Inflammatory macrophage (primary cell): ENCODE measurements at regions not wholly inside any gene's neighbourhood (a gene's known extent, or its start where the extent isn't known, plus 50 kb on each side); places are given as distances from the start of the nearest gene placed in this dataset.
"Not testable (repeated sequence)": the region's sequence is repeated elsewhere in the genome, so short reads cannot be mapped to it uniquely, and the experiment has no call there.

Experiments
- DNase-seq, 2 donors: peaks; one replicate each; pipeline ENCODE4 v3.0.0-alpha.2; 2020 to 2022

DNA sequence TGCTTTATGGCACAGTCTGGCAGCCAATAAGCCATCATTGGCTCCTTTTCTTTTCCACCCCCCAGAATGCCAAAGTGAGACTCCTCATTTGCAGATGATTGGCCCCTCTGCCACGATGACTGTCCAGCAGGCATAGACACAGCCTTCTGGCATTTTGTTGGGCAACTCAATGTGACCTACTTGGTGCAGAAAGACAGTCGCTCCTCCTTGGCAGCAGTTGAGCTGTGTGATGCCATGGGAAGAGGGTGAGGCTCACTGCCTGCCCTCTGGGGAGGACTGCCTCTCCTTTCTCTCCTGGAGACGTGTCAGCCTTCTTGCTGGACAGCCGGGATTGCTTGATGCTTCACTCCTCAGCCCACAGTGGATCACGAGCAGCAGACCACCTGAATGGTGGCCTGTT is 264.9 kb downstream of the C12orf75 start:
- DNase-seq, result no peak

DNA sequence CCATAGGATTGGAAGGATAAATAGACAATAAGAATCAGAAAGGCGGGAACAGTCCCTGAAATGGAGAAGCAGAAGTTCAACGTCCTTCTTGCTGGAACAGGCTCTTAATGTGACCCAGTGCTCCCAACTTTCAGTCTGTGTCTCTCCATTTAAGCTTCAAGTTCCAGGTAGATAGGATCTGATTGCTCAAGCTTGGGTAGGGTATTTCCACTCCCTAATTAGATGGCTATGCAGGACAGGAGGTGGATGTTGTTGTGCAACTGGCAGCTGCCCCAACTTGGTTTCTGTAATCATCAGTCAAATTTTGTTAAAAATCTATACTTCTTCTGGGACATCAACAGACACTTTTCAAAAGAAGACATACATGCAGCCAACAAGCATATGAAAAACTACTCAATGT is 266.2 kb downstream of the C12orf75 start:
- DNase-seq, result no peak

DNA sequence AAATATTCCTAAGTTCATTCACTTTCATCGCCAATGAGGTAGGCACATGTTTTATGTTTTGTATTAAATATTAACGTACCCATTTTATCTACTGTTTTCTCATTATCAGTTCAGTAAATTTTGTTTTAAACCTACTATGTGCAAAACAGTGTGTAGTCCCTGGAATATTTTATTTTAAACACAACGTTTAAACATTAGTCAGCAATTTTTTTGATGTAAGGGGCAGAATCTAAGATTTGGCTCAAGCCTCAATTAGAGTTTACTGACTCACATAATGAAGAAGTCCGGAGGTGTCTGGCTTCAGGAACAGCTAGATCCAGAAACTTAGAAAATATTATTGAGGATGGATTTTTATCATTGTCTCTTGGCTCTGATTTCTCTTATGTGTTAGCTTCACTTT is 267.5 kb downstream of the C12orf75 start:
- DNase-seq, result no peak

DNA sequence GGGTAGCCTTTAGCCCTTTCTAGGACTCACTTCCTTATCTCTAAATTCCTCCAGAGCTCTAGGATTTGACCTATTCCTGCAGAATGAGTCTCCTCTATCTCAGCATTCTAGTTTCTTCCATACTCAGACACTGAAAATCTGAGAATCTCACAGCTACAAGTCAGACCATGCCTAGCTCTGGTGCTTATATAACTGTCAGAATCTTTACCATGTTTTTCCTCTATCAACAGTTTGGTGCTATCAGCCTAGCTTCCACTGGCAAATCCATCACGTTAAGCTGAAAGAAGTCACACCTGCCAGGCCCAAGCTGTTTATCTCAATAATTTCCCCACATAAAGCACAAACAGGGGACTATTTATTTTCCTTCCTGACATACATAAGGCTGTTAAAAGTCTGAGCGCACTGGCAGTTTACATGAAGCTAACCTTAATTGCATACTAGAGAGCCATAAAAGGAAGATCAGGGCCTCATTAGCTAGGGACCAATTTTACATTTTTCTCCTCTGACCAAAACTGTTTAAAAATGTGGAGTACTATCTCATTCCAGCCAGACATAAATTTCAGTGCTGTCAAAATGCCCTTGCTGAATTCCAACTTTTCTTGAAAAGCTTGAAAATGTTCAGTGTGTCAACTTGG is 270.5 kb downstream of the C12orf75 start:
- DNase-seq, result no peak

DNA sequence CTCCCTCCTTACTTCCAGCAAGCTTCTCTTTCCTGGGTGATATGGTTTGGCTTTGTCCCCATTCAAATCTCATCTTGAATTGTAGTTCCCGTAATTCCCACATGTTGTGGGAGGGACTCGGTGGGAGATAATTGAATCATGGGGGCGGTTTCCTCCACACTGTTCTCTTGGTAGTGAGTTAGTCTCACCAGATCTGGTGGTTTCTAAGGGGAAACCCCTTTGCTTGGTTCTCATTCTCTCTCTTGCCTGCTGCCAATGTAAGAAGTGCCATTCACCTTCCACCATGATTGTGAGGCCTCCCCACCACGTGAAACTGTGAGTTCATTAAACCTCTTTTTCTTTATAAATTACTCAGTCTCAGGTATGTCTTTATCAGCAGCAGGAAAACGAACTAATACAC is 271.8 kb downstream of the C12orf75 start:
- DNase-seq, result not testable (repeated sequence)

DNA sequence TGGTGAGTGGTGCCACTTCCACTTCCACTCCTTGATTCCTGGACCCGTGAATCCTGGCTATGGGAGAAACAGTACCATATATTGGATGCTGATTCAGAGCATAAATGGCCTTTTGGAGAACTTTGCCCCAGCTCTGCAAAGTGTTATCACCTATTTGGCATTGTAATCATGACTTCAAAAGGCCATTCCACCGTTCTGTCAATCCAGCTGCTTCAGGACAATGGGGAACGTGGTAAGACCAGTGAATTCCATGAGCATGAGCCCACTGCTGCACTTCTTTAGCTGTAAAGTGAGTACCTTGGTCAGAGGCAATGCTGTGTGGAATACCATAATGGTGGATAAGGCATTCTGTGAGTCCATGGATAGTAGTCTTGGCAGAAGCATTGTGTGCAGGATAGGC is 273.8 kb downstream of the C12orf75 start:
- DNase-seq, result not testable (repeated sequence)

DNA sequence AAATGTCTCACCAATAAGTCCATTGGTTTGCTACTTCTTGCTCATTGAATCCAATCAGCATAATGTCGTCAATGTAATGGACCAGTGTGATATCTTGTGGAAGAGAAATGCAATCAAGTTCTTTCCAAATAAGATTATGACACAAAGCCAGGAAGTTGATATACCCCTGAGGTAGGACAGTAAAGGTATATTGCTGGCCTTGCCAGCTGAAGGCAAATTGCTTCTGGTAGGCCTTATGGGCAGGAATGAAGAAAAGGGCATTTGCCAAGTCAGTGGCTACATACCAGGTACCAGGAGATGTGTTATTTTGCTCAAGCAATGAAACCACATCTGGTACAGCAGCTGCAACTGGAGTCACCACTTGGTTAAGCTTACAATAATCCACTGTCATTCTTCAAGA is 276.1 kb downstream of the C12orf75 start:
- DNase-seq, result not testable (repeated sequence)

DNA sequence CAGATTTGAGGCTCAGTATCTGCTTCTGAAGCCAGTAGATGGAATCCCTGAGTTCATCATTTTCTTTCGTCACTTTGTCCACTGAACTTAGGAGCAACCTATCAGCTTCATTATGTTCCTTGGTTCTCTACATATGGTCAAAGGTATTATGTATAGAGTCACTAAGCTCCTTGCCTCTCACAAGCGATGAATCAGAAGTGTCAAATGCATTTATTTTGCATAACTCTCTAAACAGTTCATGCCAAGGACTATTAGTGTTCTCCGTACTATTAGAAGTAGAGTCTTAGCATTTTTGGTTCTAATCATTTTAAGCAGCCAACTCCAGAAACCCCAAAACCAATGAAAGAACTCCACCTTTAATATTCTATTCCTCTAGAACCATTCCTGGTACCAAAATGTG is 278.5 kb downstream of the C12orf75 start:
- DNase-seq, result not testable (repeated sequence)

DNA sequence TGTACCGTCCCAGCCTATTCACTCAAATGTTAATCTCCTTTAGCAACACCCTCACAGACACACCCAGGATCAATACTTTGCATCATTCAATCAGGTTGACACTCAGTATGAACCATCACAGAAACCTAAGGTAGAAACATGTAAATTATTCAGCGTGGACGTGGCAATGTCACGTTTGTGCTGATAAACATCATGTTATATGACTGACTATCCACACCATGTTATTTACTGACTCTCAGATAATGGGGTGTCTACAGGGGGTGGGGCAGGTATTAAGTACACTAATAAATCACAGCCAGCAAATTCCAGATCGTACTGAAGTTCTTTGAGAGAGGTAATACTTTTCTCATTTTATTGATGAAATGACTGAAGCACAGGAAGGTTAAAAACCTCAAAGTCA is 280.0 kb downstream of the C12orf75 start:
- DNase-seq, result no peak

DNA sequence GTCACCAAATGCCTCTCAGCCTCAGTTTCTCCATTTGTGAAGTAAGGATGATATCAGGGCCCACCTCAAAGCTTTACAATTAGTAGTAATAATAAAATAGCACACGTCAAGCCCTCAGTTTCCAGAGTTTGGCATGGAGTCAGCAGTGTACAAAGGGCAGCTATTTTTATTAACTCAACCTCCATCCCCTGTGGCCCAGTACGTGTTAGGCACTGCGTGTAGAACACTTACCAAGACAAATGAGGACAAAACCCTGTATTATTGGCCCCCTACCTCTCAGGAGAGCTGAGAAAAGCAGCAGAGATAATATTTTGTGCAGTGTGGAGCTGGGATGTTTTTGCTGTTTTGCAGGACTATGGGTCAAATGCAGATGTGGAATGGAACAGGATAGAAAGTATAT is 280.8 kb downstream of the C12orf75 start:
- DNase-seq, result no peak

DNA sequence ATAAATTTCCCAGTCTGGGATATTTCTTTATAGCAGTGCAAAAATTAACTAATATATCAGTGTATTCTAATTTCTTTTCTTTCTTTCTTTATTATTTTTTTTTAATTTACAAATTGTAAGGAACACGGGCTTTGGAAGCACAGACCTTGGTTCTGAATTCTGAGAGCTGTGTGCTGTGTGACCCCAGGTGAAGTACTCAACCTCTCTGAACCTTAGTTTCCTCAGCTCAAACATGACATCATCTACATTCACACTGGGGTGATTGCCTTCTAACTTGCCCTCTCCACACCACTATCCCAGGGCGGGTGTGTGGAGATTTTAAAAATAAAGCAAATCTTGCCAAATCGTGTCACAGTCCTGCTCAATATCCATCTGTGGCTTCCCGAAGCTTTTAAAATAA is 282.8 kb downstream of the C12orf75 start:
- DNase-seq, result no peak

DNA sequence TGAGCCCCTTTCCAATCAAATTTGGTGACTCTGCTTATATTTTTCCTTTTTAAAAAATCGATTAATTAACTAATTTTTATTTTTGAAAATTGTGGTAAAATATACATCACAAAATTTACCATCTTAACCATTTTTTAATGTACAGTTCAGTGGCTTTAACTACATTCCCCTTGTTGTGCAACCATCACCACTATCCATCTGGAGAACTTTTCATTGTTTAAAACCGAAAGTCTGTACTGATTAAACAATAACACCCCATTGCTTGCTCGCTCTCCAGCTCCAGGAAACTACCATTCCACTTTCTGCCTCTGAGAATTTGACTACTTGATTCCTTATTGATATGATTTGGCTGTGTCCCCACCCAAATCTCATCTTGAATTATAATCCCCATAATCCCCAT is 283.4 kb downstream of the C12orf75 start:
- no peak for DNase-seq

DNA sequence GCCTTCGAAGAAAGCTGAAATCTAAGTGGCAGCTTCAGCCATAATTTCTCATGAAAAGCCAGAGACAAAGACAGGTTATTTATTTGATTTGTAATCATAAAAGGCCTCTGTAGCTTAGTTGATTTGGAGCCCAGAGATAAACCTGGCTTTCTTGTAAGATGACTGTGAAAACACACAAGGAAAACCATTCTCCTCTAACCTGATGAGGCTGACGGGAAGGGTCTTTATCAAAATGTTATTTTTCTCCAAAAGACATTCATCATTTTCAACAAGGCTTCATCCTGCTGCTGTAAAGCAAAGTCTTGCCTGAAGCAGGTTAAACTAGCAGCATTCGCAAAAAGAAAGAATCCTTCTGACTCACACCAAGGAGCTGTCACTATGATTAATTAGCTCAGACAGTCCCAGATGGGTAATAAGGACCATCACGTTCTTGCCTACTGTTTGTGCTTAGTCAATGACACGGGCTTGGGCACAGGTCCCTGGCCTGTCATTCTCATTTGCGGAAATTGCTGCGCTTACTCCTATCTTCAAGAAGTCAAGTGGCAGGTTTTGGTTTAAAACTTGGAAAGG is 286.6 kb downstream of the C12orf75 start:
- no peak for DNase-seq

DNA sequence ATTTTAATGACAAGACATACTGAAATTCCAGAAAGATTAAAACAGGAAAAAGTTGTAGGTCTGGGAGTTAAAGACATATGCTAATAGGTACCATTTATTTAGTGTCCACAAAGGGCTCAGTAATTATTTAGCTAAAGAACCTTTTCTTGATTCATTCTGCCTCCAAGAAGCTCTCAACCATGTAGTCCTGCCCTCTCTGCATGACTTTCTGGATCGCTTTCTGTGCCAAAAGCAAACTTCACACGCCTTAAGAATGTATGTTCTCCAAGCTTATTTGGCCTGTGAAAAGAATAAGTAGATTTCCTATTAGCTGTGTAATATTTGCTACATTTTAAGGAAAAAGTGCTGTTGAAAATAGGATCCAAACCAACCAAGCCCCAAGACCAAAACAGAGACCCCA is 291.7 kb downstream of the C12orf75 start:
- DNase-seq, result no peak

DNA sequence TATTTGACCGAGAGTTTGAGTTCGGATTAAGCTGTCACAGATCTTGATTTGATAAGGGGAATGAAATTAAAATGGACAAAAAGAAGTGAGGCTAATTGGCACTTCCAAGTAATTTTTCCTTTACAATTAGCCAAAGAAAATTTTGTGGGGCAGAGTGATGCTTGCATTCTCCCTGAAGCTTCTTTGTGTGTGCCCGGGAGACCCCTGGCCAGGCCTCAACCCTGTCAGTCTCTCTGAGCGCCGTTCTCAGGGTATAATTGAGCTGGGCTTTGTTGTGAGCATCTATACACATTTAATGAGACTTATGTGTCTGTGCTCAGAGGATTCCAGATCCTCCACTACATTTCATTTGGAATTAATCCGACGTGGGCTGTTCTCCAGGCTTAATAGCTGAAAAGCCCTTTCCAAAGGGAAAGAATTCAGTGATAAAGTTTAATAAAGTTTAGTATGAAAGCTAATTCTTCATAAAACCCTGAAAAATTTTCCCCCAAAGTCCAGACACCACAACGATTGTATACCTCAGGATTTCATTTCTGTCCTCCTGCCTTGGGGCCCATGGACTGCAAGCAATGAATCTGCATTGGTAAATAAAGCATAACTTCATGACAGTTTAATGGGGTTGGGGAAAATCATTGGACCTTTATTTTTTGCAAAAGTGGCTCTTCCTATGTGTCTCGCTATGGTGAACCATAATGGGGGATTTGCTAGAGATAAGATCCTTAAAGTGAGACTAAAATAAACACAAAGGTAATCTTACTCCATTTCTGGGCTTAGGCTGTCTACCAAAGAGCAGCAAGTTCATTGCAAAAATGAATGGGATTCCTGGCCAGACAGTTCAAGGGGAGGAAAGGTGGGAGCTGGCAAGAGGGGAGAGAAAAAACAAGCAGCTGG is 292.6 kb downstream of the C12orf75 start:
- no peak for DNase-seq

DNA sequence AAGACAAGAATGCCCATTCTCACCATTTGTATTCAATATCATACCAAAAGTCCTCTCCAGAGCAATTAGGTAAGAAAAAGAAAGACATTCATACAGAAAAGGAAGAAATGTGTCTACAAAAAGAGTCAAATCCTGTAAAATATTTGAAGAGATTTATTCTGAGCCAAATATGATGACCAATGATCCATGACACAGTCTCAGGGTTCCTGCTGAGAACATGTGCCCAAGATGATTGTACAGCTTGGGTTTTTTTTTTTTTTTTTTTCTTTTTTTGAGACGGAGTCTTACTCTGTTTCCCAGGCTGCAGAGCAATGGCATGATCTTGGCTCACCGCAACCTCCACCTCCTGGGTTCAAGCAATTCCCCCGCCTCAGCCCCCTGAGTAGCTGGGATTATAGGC is 296.2 kb downstream of the C12orf75 start:
- DNase-seq, result no peak

DNA sequence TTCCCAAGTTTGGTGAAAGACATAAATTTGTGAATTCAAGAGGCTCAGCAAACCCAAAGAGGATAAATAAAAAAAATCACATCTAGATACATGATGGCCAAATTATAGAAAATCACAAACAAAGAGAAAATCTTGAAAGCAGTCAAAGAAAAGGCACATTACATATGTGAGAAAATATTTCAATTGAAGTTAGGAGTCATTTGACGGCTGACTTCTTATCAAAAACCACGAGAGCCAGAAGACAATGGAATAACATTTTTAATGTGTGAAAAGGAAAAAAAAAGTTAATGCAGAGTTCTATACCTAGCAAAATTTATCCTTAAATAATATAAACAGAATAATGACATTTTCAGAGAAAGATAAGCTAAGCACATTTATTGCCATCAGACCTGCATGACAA is 307.0 kb downstream of the C12orf75 start:
- DNase-seq, result no peak

DNA sequence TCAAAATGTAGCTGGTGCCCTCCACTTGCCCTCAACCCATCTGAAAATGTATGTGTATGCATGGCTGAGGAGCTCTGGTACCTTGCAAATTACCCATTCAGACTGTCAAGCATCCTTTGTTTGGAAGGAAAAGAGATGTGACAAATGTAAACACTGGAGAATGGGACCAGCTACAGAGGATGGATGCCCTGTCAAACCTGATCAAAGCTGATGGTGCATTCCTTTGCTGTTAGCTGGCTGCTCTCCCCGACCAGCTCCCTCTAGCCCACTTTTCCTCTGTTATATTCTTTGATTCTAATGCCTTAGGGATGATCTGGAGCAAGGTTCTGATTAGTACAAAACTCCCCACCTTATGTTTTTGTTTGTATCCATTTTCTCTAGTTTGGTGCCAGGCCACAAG is 310.3 kb downstream of the C12orf75 start:
- DNase-seq, result no peak

DNA sequence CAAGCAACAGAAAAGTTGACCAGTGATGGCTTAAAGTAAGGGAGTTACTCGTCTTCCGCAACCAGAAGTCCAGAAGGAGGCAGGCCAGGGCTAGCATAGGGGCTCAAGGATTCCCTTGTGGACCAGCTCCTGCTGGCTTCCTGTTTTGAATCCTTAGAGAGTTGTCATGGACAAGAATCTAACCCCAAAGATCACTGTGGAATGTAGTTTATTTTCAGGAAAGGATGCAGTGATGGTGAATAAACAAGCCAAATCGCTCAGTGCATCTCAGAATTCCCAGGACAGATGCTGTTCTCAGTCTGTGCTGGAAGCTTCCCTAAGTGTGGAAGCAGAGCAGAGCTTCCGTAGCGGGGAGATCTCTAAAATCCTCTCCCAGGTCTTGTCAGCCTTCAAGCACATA is 311.3 kb downstream of the C12orf75 start:
- DNase-seq, result no peak

DNA sequence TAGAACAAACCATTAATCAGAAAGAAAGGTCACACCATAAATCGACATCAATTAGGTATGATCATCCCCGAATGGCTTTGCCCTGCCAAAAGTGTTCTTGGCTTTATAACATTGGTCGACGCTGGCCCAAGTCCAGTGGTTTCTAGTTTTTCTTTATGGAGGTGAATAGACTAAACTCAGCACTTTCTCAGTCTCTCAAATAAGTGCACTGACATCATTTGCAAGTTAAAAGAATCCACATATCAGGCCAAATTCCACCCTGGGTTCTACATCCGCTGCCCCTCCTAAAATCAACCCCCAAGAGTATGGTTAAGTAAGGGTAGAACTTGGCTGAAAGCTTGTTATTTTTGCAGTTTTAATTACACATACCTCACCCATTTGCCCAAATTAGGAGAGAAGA is 314.3 kb downstream of the C12orf75 start:
- no peak for DNase-seq

DNA sequence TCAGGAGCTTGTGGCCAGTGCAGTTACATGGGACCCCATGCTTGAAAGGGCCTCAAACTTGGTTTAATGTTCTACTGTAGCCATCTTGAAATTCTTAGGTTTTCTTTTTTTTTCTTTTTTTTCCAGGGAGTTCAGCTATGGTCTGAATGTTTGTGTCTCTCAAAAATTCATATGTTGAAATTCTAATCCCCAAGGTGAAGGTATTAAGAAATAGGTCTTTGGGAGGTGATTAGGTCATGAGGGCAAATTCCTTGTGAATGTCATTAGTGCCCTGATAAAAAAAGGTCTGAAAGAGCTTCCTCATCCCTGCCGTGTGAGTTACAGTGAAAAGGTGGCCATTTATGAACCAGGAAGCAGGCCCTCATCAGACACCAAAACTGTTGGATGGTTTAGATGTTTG is 324.1 kb downstream of the C12orf75 start:
- DNase-seq, result no peak

DNA sequence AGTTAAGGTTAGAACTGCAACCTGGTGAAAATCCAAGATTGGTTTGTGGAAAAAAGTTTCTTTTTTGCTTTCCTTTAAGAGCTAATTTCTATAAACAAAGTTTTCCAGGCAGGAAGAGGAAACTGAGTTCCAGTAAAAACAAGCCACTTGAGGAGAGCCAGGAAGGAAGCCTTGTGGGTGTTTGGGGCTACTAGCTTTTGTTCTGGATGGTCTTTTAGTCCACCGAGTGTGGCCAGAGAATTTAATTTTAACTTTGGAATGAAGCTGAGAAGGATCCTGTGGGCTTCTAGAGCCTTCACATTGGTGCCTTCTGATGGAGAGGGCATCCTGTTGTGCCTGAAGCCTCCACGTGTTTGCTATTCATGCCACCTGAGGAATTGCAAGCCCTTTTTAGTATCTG is 327.9 kb downstream of the C12orf75 start:
- DNase-seq, result no peak

DNA sequence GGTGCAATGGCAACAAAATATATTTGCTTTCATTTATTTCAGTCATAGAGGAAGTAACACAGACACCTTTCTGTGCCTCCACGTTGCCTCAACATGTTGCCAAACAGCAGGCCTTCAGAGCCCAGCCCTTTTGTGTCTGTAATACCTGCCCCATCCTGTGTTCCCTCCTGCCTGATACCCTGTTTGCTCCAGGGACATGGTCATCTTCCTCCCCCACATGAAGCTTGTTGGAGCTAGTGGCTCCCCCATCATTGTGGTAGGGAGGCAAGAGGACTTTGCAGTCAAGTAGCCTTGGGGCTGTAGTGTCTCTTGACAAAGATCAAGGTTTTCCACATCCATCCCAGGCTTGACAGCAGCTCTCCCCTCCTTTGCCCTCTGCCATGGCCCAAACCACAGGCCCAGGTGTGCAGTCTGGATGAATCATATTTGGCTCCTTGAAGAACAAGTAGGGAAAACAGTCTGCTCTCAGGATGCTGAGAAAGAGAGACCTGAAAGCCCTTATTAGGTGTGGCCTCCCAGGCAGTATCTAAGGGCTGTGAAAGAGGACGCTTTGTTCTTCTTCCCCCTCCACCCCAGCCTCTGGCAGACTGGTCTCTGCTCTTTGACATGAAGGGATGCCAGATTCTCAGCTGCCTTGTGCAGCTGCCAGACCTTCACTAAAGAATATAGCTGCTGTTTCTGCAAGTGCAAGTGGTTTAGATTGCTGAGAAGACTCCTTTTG is 329.0 kb downstream of the C12orf75 start:
- DNase-seq, result no peak
